GM12872 (cell line): ENCODE measurements at regions not wholly inside any gene's neighbourhood (a gene's known extent, or its start where the extent isn't known, plus 50 kb on each side); places are given as distances from the start of the nearest gene placed in this dataset.
A peak's percentile ranks its signal among the peaks of the same experiment; 100 is the strongest.

Source experiments
- TF ChIP-seq, protein P1 (sequence below): IDR thresholded peaks from 3 replicates; pipeline ENCODE4 v1.5.1; 2011; ENCODE audit warnings: low read depth, mild to moderate bottlenecking, low read length, moderate library complexity; ENCODE audit not compliant: insufficient read depth

DNA sequence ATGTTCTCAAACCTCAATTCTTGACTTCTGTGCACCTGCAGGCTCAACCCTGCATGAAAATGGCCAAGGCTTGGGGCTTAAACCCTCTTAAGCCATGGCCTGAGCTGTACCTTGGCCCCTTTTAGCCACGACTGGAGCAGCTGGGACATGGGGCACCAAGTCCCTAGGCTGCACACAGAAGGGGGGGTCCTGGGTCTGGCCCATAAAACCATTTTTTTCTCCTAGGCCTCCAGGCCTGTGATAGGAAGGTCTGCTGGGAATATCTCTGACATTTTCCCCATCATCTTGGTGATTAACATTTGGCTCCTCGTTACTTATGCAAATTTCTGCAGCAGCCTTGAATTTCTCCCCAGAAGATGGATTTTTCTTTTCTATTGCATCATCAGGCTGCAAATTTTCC lies 119.4 kb upstream of the VGLL2 start:
- TF ChIP-seq, protein P1, sequence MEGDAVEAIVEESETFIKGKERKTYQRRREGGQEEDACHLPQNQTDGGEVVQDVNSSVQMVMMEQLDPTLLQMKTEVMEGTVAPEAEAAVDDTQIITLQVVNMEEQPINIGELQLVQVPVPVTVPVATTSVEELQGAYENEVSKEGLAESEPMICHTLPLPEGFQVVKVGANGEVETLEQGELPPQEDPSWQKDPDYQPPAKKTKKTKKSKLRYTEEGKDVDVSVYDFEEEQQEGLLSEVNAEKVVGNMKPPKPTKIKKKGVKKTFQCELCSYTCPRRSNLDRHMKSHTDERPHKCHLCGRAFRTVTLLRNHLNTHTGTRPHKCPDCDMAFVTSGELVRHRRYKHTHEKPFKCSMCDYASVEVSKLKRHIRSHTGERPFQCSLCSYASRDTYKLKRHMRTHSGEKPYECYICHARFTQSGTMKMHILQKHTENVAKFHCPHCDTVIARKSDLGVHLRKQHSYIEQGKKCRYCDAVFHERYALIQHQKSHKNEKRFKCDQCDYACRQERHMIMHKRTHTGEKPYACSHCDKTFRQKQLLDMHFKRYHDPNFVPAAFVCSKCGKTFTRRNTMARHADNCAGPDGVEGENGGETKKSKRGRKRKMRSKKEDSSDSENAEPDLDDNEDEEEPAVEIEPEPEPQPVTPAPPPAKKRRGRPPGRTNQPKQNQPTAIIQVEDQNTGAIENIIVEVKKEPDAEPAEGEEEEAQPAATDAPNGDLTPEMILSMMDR, result no peak

DNA sequence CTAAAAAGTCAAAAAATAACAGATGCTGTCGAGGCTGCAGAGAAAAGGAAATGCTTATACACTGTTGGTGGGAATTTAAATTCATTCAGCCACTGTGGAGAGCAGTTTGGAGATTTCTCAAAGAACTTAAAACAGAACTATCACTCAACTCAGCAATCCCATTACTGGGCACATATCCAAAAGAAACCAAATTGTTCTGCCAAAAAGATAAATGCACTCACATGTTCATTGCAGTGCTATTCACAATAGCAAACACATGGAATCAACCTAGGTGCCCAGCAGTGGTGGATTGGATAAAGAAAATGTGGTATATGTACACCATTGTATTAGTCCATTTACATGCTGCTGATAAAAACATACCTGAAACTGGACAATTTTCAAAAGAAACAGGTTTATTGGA lies 116.0 kb upstream of the VGLL2 start:
- TF ChIP-seq, protein P1, result no peak

DNA sequence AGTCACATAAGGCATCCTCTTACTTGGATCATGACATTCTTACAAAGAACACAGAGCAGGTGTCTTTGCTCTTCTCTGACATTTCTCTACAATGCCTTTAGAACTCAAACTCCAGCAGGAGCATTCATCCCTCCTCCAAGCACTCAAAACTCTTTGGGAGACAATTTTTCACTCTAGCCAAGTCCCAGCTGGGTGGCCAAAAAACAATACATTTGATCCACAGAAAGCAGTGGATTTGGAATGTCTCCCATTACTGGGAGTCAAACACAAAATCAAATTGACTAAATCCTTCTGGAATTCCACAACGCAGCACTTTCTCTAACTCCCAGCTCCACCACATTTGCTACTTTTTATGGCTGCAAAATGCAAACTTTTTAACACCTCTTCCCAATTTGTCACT lies 108.6 kb upstream of the VGLL2 start:
- TF ChIP-seq, protein P1, result no peak

DNA sequence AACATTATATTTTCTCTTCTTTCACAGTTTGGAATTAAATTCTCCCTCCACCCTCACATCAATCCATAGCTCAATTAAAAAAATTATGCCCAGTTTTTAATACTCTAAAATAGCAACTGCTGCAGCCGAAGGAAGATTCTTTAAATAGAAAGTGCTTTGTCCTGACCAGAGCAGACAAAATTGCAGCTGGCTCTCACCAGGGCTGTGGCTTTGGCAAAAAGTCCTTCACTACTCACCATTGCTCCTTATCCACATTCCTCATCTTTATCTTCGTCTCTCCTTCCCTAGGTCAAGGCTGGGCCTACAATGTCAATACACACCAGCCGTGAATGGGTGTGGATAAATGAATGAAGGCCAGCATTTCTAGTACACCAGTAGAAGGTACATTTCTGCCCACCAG lies 107.9 kb upstream of the VGLL2 start:
- TF ChIP-seq, protein P1, result no peak

DNA sequence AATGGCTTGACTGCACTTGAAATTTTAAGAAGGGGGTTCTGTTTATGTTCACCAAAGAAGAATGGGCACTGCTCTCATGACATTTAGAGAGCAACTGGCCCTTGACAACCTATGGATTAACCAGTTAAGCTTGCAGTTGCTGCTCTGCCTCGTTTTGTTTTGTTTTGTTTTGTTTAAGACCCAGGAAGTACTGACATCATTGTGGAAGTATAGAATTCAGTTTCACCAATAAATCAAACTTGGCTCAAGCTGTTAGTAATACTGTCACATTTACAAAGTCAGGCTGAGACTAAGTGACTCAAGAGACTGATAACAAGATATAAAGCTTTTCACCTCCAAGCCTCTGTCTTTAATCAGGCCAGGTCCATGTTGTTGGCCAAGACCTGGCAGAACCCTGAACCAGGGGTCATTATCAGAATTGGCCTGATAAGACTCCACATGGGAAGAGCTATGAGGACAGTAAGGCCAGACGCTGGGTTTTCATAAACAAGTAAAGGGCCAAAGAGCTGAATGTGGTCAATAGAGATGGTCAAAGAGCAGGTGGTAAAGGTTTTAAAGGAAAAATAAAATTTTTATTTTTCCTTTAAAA lies 99.4 kb upstream of the VGLL2 start:
- TF ChIP-seq, protein P1, result no peak

DNA sequence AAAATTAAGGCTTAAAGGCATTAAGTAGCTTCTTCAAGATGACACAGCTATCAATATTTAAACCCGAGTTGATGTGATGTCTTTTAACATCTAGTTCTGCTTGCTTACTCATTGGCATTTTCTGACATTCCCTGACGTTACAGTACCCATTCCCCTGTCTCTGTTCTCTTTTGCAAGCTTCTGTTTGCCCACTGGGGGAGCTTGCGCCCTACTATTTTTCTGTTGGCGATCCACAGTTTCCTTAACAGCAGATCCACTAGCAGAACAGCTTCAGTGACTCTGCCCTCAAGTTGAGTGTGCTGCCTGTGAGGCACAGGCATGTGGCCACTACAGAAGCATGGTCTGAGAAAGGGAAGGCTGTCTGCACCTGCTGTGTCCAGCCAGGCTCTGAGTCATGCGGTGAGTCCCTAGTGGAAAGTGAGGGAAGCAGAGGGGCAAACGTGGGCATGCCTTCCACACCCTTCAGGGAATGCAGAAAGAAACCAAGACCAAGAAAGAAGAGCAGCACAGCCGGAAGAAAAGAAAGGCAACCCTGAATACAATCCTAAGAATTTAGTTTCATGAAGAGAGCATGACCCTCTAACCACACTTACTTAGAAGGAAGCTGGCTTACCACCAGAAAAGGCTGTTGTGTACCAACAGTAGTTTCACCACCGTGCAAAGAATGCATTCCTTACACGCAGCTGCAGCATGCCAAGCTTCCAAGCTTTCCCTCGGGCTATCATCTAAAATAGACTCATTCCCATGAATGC lies 97.7 kb upstream of the VGLL2 start:
- TF ChIP-seq, protein P1, result 0 out of 3 replicates have a peak, but pooled peaks have one; percentile 18

DNA sequence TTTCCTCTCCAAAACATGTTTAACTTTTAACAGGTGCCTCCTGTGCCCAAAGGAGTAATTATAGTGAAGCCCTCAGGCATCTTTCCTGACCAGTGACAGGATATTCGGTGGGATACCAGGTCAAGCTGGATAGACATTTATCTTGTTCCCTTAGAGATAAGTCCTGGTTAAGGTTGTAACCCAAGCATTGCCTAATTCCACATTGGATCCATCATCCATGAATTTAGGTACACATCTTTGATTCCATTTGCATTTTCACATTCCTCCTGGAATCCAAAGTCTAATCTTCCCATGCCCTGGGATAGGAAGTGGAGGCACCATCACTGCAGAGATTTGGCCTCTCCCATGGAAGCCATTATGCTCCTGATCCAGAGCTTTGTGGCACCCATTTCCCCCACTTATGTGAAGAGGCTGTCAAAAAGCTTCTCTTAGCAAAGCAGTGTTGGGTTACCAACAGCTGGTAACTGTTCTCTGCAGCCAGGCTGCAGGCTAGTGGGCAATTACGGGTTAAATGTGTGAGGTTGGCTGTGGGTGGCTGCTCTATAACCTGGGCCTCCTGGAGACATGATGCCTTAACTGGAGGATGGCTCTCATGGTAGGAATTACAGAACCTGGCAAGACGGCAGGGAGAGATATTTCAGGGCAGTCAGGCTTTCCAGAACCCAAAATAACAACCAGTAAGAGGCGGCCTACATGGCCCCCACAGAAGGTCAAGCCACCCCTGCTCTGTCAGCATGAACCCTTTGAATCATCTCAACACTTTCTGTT lies 96.9 kb upstream of the VGLL2 start:
- TF ChIP-seq, protein P1, result no peak
